ENCODE measurements at regions not wholly inside any gene's neighbourhood (a gene's known extent, or its start where the extent isn't known, plus 50 kb on each side); places are given as distances from the start of the nearest gene placed in this dataset.

DNA sequence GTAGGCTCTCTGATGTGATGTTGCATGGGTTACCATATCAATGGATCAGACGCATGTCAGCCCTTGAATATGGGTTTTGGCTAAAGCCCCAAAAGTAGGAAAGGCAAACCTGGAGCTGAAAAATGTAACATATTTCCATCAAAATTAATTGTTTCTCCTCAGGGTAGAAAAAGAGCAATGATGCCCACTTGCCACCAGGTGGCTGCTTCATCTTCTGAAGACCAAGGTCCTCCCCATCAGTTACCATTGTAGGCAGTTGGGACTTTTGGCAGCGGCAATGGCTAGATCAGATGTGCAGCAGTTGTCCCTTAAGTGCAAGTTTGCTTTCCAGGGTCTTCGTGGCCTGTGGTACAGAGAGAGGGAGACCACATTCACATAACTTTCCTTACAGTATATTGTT, 118.2 kb downstream of the NAF1 start:
- no peaks in the 10 kb centered on the region for H3K36me3 ChIP-seq
- H3K4me3 ChIP-seq = no peak overlapping the region
- no peaks in the 10 kb centered on the region for H3K4me1 ChIP-seq
- TF ChIP-seq, protein P1, sequence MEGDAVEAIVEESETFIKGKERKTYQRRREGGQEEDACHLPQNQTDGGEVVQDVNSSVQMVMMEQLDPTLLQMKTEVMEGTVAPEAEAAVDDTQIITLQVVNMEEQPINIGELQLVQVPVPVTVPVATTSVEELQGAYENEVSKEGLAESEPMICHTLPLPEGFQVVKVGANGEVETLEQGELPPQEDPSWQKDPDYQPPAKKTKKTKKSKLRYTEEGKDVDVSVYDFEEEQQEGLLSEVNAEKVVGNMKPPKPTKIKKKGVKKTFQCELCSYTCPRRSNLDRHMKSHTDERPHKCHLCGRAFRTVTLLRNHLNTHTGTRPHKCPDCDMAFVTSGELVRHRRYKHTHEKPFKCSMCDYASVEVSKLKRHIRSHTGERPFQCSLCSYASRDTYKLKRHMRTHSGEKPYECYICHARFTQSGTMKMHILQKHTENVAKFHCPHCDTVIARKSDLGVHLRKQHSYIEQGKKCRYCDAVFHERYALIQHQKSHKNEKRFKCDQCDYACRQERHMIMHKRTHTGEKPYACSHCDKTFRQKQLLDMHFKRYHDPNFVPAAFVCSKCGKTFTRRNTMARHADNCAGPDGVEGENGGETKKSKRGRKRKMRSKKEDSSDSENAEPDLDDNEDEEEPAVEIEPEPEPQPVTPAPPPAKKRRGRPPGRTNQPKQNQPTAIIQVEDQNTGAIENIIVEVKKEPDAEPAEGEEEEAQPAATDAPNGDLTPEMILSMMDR (IDR thresholded peaks at IDR 0.05) = peak in 1 of 4 experiments; percentile 10
- no peak for TF ChIP-seq POLR2A (IDR thresholded peaks at IDR 0.05)
- no peak overlapping the region for H3K27ac ChIP-seq
- intact Hi-C loops (cut with DNase I; ENCODE audit: low total_unique reads) = no loop called here
- H3K9me3 ChIP-seq = no peaks in the 10 kb centered on the region
- DNase-seq = no peak
- no peaks in the 10 kb centered on the region for H3K27me3 ChIP-seq

DNA sequence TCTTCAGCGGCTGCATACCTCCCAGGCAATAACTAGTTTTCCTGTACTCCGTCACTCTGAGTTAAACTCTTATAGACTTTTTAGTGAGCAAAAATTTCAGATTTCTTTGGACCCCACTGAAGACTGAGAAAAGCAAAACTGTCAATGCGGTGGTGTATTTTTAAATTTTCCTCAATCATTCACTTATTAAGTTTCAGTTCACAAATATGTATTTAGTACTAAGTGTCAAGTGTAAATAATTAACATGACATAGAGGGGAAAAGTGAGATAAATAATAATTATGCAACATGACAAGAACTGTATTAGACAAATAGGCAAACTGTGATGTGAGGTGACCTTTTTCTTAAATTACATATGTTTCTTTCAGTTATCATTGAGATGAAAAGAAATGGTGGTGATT, 124.4 kb downstream of the NAF1 start:
- Histone ChIP-seq H3K27ac (no peak overlapping the region), H3K9me3 (no peaks in the 10 kb centered on the region), H3K27me3 (no peaks in the 10 kb centered on the region), H3K36me3 (no peaks in the 10 kb centered on the region), H3K4me3 (no peak overlapping the region), H3K4me1 (no peaks in the 10 kb centered on the region)
- TF ChIP-seq, protein P1 (IDR thresholded peaks at IDR 0.05) = no peak
- TF ChIP-seq POLR2A (IDR thresholded peaks at IDR 0.05) = no peak
- intact Hi-C loops (cut with DNase I; ENCODE audit: low total_unique reads) = no loop called here
- DNase-seq = no peak

DNA sequence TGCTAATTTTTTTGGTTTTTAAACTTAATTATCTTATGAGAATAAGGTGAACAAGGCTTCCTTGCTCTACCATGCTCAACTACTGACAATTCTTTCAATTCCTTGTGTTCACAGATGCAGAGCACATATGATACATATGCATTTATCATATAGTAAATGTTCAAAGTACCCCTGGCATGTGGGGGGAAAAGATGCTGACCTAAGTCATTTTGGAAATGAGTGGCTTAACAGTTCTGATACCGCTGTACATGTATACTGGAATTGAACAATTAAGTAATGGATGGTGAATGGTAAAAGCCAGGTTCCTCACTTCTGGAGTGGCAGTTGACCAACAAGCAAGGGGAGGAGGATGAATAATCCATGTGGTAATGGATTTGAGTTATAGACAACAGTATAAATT, 149.6 kb downstream of the NAF1 start:
- H3K27me3 ChIP-seq = no peaks in the 10 kb centered on the region
- H3K9me3 ChIP-seq = no peaks in the 10 kb centered on the region
- no peaks in the 10 kb centered on the region for H3K36me3 ChIP-seq
- H3K27ac ChIP-seq = no peak overlapping the region
- no peak for TF ChIP-seq POLR2A (IDR thresholded peaks at IDR 0.05)
- TF ChIP-seq, protein P1 (IDR thresholded peaks at IDR 0.05) = no peak
- no peak for DNase-seq
- no peak overlapping the region for H3K4me3 ChIP-seq
- intact Hi-C loops (cut with DNase I; ENCODE audit: low total_unique reads) = no loop called here
- H3K4me1 ChIP-seq = no peaks in the 10 kb centered on the region

DNA sequence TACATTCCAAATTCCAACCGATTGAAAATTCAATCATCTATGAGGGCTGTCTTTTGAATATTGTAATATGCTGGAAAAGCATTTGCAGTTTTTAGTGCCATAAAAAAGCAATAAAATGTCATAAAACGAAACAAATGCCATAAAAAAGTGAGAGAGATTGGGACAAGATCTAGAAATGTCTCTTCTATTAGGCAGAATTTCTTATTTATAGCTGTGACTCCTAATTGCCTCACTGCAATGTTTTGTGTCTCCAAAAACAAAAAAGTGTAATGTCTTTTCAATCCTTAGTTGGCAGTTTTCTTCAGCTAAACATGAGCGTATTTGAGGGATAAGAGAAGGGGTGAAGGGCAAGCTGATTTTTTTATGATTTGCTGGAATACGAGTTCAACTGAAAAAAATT, 153.9 kb downstream of the NAF1 start:
- DNase-seq = no peak
- Histone ChIP-seq H3K27me3 (no peaks in the 10 kb centered on the region), H3K4me1 (no peaks in the 10 kb centered on the region), H3K27ac (no peak overlapping the region), H3K9me3 (no peaks in the 10 kb centered on the region), H3K36me3 (no peaks in the 10 kb centered on the region), H3K4me3 (no peak overlapping the region)
- intact Hi-C loops (cut with DNase I; ENCODE audit: low total_unique reads) = no loop called here
- TF ChIP-seq POLR2A (IDR thresholded peaks at IDR 0.05) = no peak
- TF ChIP-seq, protein P1 (IDR thresholded peaks at IDR 0.05) = no peak

DNA sequence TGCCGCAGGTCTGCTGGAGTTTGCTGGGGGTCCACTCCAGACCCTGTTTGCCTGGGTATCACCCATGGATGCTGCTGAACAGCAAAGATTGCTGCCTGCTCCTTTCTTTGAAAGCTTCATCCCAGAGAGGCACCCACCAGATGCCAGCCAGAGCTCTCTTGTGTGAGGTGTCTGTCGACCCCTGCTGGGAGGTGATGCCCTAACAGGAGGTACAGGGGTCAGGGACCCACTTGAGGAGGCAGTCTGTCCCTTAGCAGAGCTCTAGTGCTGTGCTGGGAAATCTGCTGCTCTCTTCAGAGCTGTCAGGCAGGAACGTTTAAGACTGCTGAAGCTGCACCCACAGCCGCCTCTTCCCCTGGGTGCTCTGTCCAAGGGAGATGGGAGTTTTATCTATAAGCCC, 162.7 kb downstream of the NAF1 start:
- TF ChIP-seq, protein P1 (IDR thresholded peaks at IDR 0.05) = no peak
- no peak for TF ChIP-seq POLR2A (IDR thresholded peaks at IDR 0.05)
- Histone ChIP-seq H3K27ac (no peak overlapping the region), H3K4me3 (no peak overlapping the region), H3K27me3 (no peaks in the 10 kb centered on the region), H3K9me3 (no peaks in the 10 kb centered on the region), H3K4me1 (no peaks in the 10 kb centered on the region), H3K36me3 (no peaks in the 10 kb centered on the region)
- no peak for DNase-seq
- intact Hi-C loops (cut with DNase I; ENCODE audit: low total_unique reads) = no loop called here

Data from uterus (tissue), 3 donors.